GM23248 (cell line): ENCODE measurements at regions not wholly inside any gene's neighbourhood (a gene's known extent, or its start where the extent isn't known, plus 50 kb on each side); places are given as distances from the start of the nearest gene placed in this dataset.

Experiments used
- DNase-seq: peaks from one replicate; pipeline ENCODE4 v3.0.0-alpha.2; 2015
- H2AFZ ChIP-seq: fragments of 200-600 bp; sonication (generic); 2 replicates; pipeline ENCODE4 v1.6.1; 2016; ENCODE audit warnings: antibody characterized with exemption
- H3F3A ChIP-seq: fragments of 200-600 bp; sonication (generic); 2 replicates; pipeline ENCODE4 v1.6.1; 2016; ENCODE audit warnings: mild to moderate bottlenecking, antibody characterized with exemption, mixed run types; ENCODE audit not compliant: insufficient read depth
- H3K27ac ChIP-seq: fragments of 200-600 bp; sonication (generic); 2 replicates; pipeline ENCODE4 v1.5.1; 2016; ENCODE audit warnings: mild to moderate bottlenecking
- H3K27me3 ChIP-seq: fragments of 200-600 bp; sonication (generic); replicated peaks from 2 replicates; pipeline ENCODE4 v1.6.1; 2016; ENCODE audit warnings: mild to moderate bottlenecking; ENCODE audit not compliant: insufficient read depth
- H3K36me3 ChIP-seq: fragments of 200-600 bp; sonication (generic); 2 replicates; pipeline ENCODE4 v1.6.1; 2016; ENCODE audit warnings: low read depth, mild to moderate bottlenecking
- H3K4me1 ChIP-seq: fragments of 200-600 bp; sonication (generic); 2 replicates; pipeline ENCODE4 v1.6.1; 2016; ENCODE audit warnings: mild to moderate bottlenecking; ENCODE audit not compliant: insufficient read depth
- H3K4me2 ChIP-seq: fragments of 200-600 bp; sonication (generic); one replicate; pipeline ENCODE4 v1.6.1; 2016; ENCODE audit warnings: mild to moderate bottlenecking; ENCODE audit not compliant: unreplicated experiment
- H3K4me3 ChIP-seq: fragments of 200-600 bp; sonication (generic); 2 replicates; pipeline ENCODE4 v1.5.1; 2016; ENCODE audit warnings: mild to moderate bottlenecking
- H3K79me2 ChIP-seq: fragments of 200-600 bp; sonication (generic); 2 replicates; pipeline ENCODE4 v1.6.1; 2016; ENCODE audit warnings: mild to moderate bottlenecking; ENCODE audit not compliant: insufficient read depth
- H3K9ac ChIP-seq: fragments of 200-600 bp; sonication (generic); 2 replicates; pipeline ENCODE4 v1.6.1; 2016; ENCODE audit warnings: mild to moderate bottlenecking
- H3K9me2 ChIP-seq: fragments of 200-600 bp; sonication (generic); 2 replicates; pipeline ENCODE4 v1.6.1; 2016; ENCODE audit warnings: mixed run types, mild to moderate bottlenecking, moderate library complexity; ENCODE audit not compliant: insufficient read depth
- H3K9me3 ChIP-seq: fragments of 200-600 bp; sonication (generic); one replicate; pipeline ENCODE4 v1.6.1; 2017; ENCODE audit warnings: low read depth
- H4K20me1 ChIP-seq: fragments of 200-600 bp; sonication (generic); 2 replicates; pipeline ENCODE4 v1.6.0; 2016; ENCODE audit not compliant: insufficient read depth
- EZH2 ChIP-seq: fragments of 200-600 bp; sonication (generic); IDR thresholded peaks from 2 replicates; pipeline ENCODE4 v1.6.1; 2018; ENCODE audit warnings: antibody characterized with exemption, mild to moderate bottlenecking; ENCODE audit not compliant: insufficient read depth, poor library complexity, severe bottlenecking
- EZH2phosphoT487 ChIP-seq: fragments of 200-600 bp; sonication (generic); IDR thresholded peaks from 2 replicates; pipeline ENCODE4 v1.6.1; 2018; ENCODE audit warnings: antibody characterized with exemption, moderate library complexity, mild to moderate bottlenecking, low read depth; ENCODE audit not compliant: insufficient read depth
- WGBS, 2 experiments: methylation state at CpG; one replicate each; pipeline ENCODE4 v1.1.6; 2015 to 2017; ENCODE audit warnings: low lambda C conversion rate in 2 of 2, low coverage in 1 of 2; ENCODE audit errors: missing lambda C conversion rate in 2 of 2; 5-methylcytosine and 5-hydroxymethylcytosine counted together
- in situ Hi-C: fragments of 300-500 bp; cut with MboI; formaldehyde crosslinking; loops from 2 replicates; pipeline ENCODE4 v1.15.0; 2020

- no peaks in the 10 kb centered on the region for H3K79me2 ChIP-seq
- H3K27ac ChIP-seq, result no peak overlapping the region
- H3K9me3 ChIP-seq, result no peaks in the 10 kb centered on the region
- H3K9ac ChIP-seq, result no peak overlapping the region
- no peaks in the 10 kb centered on the region for H3K4me1 ChIP-seq
- TF ChIP-seq EZH2phosphoT487 (no peak), EZH2 (no peak)
- no peaks in the 10 kb centered on the region for H4K20me1 ChIP-seq
- 42 to 43% methylated on average over 5 of the region's 5 CpGs for WGBS, 2 experiments
- no peaks in the 10 kb centered on the region for H3F3A ChIP-seq
- no peaks in the 10 kb centered on the region for H3K27me3 ChIP-seq
- in situ Hi-C loops, result no loop called here
- no peaks in the 10 kb centered on the region for H3K9me2 ChIP-seq
- DNase-seq, result no peak
- no peak overlapping the region for H2AFZ ChIP-seq
- no peak overlapping the region for H3K4me3 ChIP-seq
- H3K36me3 ChIP-seq, result no peaks in the 10 kb centered on the region
- no peak overlapping the region for H3K4me2 ChIP-seq
These were observed 426.2 kb downstream of the SQOR start for GRCh38 chr15:46061002-46061401.

- H3K36me3 ChIP-seq, result no peaks in the 10 kb centered on the region
- in situ Hi-C loops, result no loop called here
These were observed 442.4 kb downstream of the SQOR start for GRCh38 chr15:46077220-46077619.

GRCh38 chr15:46079046-46079445 is 444.2 kb downstream of the SQOR start:
- Histone ChIP-seq H3F3A (no peaks in the 10 kb centered on the region), H3K27ac (no peak overlapping the region), H3K9ac (no peak overlapping the region), H3K4me1 (no peaks in the 10 kb centered on the region), H3K4me2 (no peak overlapping the region), H2AFZ (no peak overlapping the region), H3K9me3 (no peaks in the 10 kb centered on the region), H3K36me3 (no peaks in the 10 kb centered on the region), H3K4me3 (no peak overlapping the region), H3K9me2 (no peaks in the 10 kb centered on the region), H4K20me1 (no peaks in the 10 kb centered on the region), H3K79me2 (no peaks in the 10 kb centered on the region), H3K27me3 (no peaks in the 10 kb centered on the region)
- in situ Hi-C loops, result no loop called here
- DNase-seq, result no peak
- TF ChIP-seq EZH2 (no peak), EZH2phosphoT487 (no peak)
- 45 to 52% methylated on average over 3 of the region's 3 CpGs for WGBS, 2 experiments

More at GRCh38 chr15:46077220-46077619, 442.4 kb downstream of the SQOR start:
- H3K4me3 ChIP-seq, result no peak overlapping the region
- DNase-seq, result no peak
- no peak for TF ChIP-seq EZH2phosphoT487
- no peak for TF ChIP-seq EZH2
- no peaks in the 10 kb centered on the region for H3K79me2 ChIP-seq
- no peaks in the 10 kb centered on the region for H3K4me1 ChIP-seq
- 23 to 37% methylated on average over 2 of the region's 2 CpGs for WGBS, 2 experiments
- H3K9me2 ChIP-seq, result no peaks in the 10 kb centered on the region
- no peaks in the 10 kb centered on the region for H4K20me1 ChIP-seq
- no peak overlapping the region for H3K4me2 ChIP-seq
- H3K27ac ChIP-seq, result no peak overlapping the region
- no peak overlapping the region for H2AFZ ChIP-seq
- no peaks in the 10 kb centered on the region for H3K27me3 ChIP-seq
- no peaks in the 10 kb centered on the region for H3K9me3 ChIP-seq
- H3K9ac ChIP-seq, result no peak overlapping the region
- H3F3A ChIP-seq, result no peaks in the 10 kb centered on the region

GRCh38 chr15:46080016-46080415 is 445.2 kb downstream of the SQOR start:
- Histone ChIP-seq H3K4me2 (no peak overlapping the region), H3K4me3 (no peak overlapping the region), H3K79me2 (no peaks in the 10 kb centered on the region), H2AFZ (no peak overlapping the region), H3K4me1 (no peaks in the 10 kb centered on the region), H3K9me2 (no peaks in the 10 kb centered on the region), H3K9me3 (no peaks in the 10 kb centered on the region), H3K9ac (no peak overlapping the region), H4K20me1 (no peaks in the 10 kb centered on the region), H3F3A (no peaks in the 10 kb centered on the region), H3K27me3 (no peaks in the 10 kb centered on the region), H3K27ac (no peak overlapping the region), H3K36me3 (no peaks in the 10 kb centered on the region)
- in situ Hi-C loops, result no loop called here
- 1 to 5% methylated on average over 7 of the region's 7 CpGs for WGBS, 2 experiments
- no peak for DNase-seq
- no peak for TF ChIP-seq EZH2
